HK-2 (cell line): ENCODE measurements at regions not wholly inside any gene's neighbourhood (a gene's known extent, or its start where the extent isn't known, plus 50 kb on each side); places are given as distances from the start of the nearest gene placed in this dataset.

ENCODE experiments used
- DNase-seq: peaks from one replicate; pipeline ENCODE4 v3.0.0-alpha.2; 2018; ENCODE audit not compliant: unreplicated experiment

GRCh38 chr2:2719781-2720180, 388.7 kb upstream of the MYT1L start:
- DNase-seq = no peak

- no peak for DNase-seq
Measured at GRCh38 chr2:2719015-2719414, 387.9 kb upstream of the MYT1L start.

- no peak for DNase-seq
Measured at GRCh38 chr2:2717406-2717805, 386.3 kb upstream of the MYT1L start.

GRCh38 chr2:2716771-2717170, 385.7 kb upstream of the MYT1L start:
- DNase-seq = no peak

- no peak for DNase-seq
Measured at GRCh38 chr2:2715036-2715818, 384.2 kb upstream of the MYT1L start.

GRCh38 chr2:2714408-2714807, 383.3 kb upstream of the MYT1L start:
- DNase-seq = no peak

- no peak for DNase-seq
Measured at GRCh38 chr2:2709431-2709770, 378.3 kb upstream of the MYT1L start.

- no peak for DNase-seq
Measured at GRCh38 chr2:2708575-2709430, 377.7 kb upstream of the MYT1L start.

GRCh38 chr2:2707206-2707991, 376.3 kb upstream of the MYT1L start:
- no peak for DNase-seq

- no peak for DNase-seq
Measured at GRCh38 chr2:2706306-2706705, 375.2 kb upstream of the MYT1L start.

- DNase-seq = no peak
Measured at GRCh38 chr2:2705871-2706270, 374.8 kb upstream of the MYT1L start.

- DNase-seq = no peak
Measured at GRCh38 chr2:2704428-2705090, 373.5 kb upstream of the MYT1L start.

- DNase-seq = no peak
Measured at GRCh38 chr2:2703762-2704427, 372.8 kb upstream of the MYT1L start.

- DNase-seq = no peak
Measured at GRCh38 chr2:2703172-2703571, 372.1 kb upstream of the MYT1L start.

- no peak for DNase-seq
Measured at GRCh38 chr2:2702385-2702784, 371.3 kb upstream of the MYT1L start.

- DNase-seq = no peak
Measured at GRCh38 chr2:2701813-2702212, 370.7 kb upstream of the MYT1L start.

- DNase-seq = no peak
Measured at GRCh38 chr2:2701176-2701781, 370.2 kb upstream of the MYT1L start.

- no peak for DNase-seq
Measured at GRCh38 chr2:2699121-2699505, 368.0 kb upstream of the MYT1L start.

GRCh38 chr2:2698182-2699120, 367.4 kb upstream of the MYT1L start:
- DNase-seq = peak; percentile 22
